ENCODE measurements at regions not wholly inside any gene's neighbourhood (a gene's known extent, or its start where the extent isn't known, plus 50 kb on each side); places are given as distances from the start of the nearest gene placed in this dataset.

DNA sequence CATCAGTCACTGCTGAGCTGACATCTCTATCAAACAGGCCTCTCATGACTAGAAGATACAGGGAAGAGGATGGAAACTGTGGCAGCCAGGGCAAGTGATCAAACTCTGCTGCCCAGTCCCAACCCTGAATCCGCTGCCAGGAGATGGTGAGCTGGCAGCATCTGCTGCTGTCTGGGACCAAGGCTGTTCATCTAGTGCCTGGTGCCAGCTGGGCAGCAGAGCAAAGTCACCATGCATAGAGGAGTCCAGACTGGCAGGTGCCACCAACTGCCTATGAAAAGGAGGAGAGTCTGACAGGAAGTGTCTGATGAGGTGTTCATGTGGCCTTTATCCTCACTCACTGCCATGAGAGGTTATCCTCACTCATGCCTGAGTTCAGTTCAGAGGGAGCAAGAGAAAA, 518.9 kb downstream of the MID1IP1 start:
- ChIA-PET CTCF (ENCODE audit: low intra/inter-chr PET ratio) (no interaction called here), POLR2A (no interaction called here)
- ATAC-seq, result no peak
- Histone ChIP-seq H3K9me3 (replicated peaks; ENCODE audit: control insufficient read depth, insufficient read depth, low read depth, low read length) (no peaks in the 10 kb centered on the region), H3K9ac (ENCODE audit: insufficient read depth in 1 of 2, low read depth in 2 of 2, low read length in 2 of 2) (no peak overlapping the region), H3K36me3 (ENCODE audit: control insufficient read depth, insufficient read depth, low read length) (no peaks in the 10 kb centered on the region), H3K27me3 (ENCODE audit: control insufficient read depth in 2 of 2, insufficient read depth in 2 of 2, low read length in 2 of 2) (no peaks in the 10 kb centered on the region), H3K4me3 (no peak overlapping the region), H3K4me2 (ENCODE audit: insufficient read depth, low read length) (no peak overlapping the region), H3K27ac (ENCODE audit: extremely low read depth, low read depth, low read length) (no peak overlapping the region), H2AFZ (ENCODE audit: low read depth, low read length) (no peak overlapping the region), H3K79me2 (ENCODE audit: control insufficient read depth, insufficient read depth, low read length) (no peaks in the 10 kb centered on the region), H3K9me1 (ENCODE audit: control insufficient read depth, insufficient read depth, low read length) (no peaks in the 10 kb centered on the region), H3K4me1 (replicated peaks in 1 of 2; ENCODE audit: control insufficient read depth in 2 of 2, insufficient read depth in 2 of 2, low read length in 2 of 2) (no peaks in the 10 kb centered on the region), H4K20me1 (replicated peaks; ENCODE audit: control insufficient read depth, insufficient read depth, low read length) (no peaks in the 10 kb centered on the region)
- no peak for FAIRE-seq
- no TSS peak for BruUV-seq (replicated peaks)
- DNase-seq (ENCODE audit: extremely low read depth in 1 of 4, low spot score in 3 of 4), result no peak
- in situ Hi-C loops (cut with MboI), result no loop called here
- intact Hi-C loops (cut with micrococcal nuclease), result no loop called here
- WGBS (ENCODE audit: insufficient coverage, low coverage, missing lambda C conversion rate), result 0% methylated on average over 1 of the region's 1 CpG
- no peak for TF ChIP-seq SRSF7 (optimal IDR thresholded peaks at IDR 0.05; ENCODE audit: low read depth, low read length)
- TF ChIP-seq, protein P1, sequence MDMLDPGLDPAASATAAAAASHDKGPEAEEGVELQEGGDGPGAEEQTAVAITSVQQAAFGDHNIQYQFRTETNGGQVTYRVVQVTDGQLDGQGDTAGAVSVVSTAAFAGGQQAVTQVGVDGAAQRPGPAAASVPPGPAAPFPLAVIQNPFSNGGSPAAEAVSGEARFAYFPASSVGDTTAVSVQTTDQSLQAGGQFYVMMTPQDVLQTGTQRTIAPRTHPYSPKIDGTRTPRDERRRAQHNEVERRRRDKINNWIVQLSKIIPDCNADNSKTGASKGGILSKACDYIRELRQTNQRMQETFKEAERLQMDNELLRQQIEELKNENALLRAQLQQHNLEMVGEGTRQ (CRISPR knock-in tag; IDR thresholded peaks at IDR 0.05), result no peak
- no peak for TF ChIP-seq ZNF253 (CRISPR knock-in tag; conservative IDR thresholded peaks at IDR 0.05)
- TF ChIP-seq SRSF9 (IDR thresholded peaks at IDR 0.05; ENCODE audit: borderline replicate concordance, low read depth, low read length), result no peak
- no peak for TF ChIP-seq SNRNP70 (optimal IDR thresholded peaks at IDR 0.05; ENCODE audit: low read depth, low read length)
- TF ChIP-seq, protein P2, sequence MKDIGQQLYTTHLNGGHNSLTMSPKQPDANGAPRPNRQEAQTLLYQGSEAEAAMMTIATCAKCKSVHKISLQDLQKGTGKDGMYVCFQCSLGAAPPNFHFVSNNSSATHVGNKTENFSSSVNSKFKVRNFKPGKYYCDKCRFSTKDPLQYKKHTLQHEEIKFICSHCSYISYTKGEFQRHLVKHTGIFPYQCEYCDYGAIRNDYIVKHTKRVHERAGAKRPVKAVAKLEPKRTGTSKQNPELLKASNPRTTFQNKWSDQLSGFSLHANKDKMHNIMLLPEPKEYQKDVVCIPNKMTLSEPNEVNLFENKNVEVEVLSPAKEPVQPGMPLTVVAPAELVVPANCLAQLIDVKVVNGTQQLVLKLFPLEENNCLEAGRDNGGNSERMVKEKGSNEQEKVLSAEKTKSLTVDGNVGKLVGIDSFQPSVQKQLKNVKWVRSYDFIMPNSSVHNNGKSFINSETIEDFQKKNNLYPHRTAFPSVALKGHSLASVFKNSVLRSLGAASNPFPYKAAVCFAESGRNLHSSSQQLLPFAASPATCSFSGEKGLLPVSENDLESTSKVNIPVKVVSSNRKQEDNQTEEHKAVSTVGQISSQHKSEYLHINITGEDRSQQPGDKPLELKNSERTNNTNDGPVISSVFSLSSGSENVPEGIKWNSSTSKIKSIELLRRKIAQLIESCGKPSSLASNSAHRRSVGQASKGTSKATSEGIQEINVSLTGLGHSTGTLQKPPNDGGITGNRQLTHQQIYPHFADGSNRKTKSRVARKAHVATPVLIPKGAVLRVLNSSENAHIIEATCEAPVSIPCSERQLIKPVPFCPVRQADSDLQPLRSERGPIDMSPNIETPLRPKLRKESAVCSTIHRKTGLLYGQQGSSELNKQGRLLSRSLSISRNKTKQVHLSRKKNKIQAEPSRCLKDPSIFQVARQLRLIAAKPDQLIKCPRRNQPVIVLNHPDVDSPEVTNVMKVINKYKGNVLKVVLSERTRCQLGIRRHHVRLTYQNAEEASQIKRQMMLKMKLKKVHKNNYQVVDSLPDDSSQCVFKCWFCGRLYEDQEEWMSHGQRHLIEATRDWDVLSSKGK (CRISPR knock-in tag; IDR thresholded peaks at IDR 0.05), result no peak
- TF ChIP-seq, protein P3, sequence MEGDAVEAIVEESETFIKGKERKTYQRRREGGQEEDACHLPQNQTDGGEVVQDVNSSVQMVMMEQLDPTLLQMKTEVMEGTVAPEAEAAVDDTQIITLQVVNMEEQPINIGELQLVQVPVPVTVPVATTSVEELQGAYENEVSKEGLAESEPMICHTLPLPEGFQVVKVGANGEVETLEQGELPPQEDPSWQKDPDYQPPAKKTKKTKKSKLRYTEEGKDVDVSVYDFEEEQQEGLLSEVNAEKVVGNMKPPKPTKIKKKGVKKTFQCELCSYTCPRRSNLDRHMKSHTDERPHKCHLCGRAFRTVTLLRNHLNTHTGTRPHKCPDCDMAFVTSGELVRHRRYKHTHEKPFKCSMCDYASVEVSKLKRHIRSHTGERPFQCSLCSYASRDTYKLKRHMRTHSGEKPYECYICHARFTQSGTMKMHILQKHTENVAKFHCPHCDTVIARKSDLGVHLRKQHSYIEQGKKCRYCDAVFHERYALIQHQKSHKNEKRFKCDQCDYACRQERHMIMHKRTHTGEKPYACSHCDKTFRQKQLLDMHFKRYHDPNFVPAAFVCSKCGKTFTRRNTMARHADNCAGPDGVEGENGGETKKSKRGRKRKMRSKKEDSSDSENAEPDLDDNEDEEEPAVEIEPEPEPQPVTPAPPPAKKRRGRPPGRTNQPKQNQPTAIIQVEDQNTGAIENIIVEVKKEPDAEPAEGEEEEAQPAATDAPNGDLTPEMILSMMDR (IDR thresholded peaks at IDR 0.05 in 2 of 3, conservative IDR thresholded peaks at IDR 0.05 in 1 of 3; ENCODE audit: insufficient read depth in 2 of 3, low read depth in 1 of 3, low read length in 3 of 3), result no peak
- no peak for TF ChIP-seq KLF13 (tag; IDR thresholded peaks at IDR 0.05; ENCODE audit: borderline replicate concordance, low read depth)
- TF ChIP-seq ZKSCAN1 (IDR thresholded peaks at IDR 0.05; ENCODE audit: low read depth, low read length), result no peak
- TF ChIP-seq SRSF1 (IDR thresholded peaks at IDR 0.05; ENCODE audit: low read depth, low read length), result no peak
- no peak for TF ChIP-seq PTTG1 (tag; IDR thresholded peaks at IDR 0.05; ENCODE audit: low read depth)
- TF ChIP-seq, protein P4, sequence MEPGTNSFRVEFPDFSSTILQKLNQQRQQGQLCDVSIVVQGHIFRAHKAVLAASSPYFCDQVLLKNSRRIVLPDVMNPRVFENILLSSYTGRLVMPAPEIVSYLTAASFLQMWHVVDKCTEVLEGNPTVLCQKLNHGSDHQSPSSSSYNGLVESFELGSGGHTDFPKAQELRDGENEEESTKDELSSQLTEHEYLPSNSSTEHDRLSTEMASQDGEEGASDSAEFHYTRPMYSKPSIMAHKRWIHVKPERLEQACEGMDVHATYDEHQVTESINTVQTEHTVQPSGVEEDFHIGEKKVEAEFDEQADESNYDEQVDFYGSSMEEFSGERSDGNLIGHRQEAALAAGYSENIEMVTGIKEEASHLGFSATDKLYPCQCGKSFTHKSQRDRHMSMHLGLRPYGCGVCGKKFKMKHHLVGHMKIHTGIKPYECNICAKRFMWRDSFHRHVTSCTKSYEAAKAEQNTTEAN (CRISPR knock-in tag; IDR thresholded peaks at IDR 0.05), result no peak
